H1 (cell line): ENCODE measurements at regions not wholly inside any gene's neighbourhood (a gene's known extent, or its start where the extent isn't known, plus 50 kb on each side); places are given as distances from the start of the nearest gene placed in this dataset.

Experiments used
- CTCF ChIA-PET: fragments of 300-600 bp; sonication (Branson Sonifier 250); formaldehyde crosslinking; loops from one replicate; lab custom pipeline; 2021; ENCODE audit not compliant: partially characterized antibody; lab: Charles Lee
- POLR2A ChIA-PET: fragments of 300-600 bp; sonication (Branson Sonifier 250); formaldehyde crosslinking; loops from one replicate; lab custom pipeline; 2021; ENCODE audit warnings: inconsistent platforms; ENCODE audit not compliant: partially characterized antibody; lab: Charles Lee
- DNase-seq, 2 experiments: peaks; one replicate each; pipeline versions ENCODE4 v3.0.0 to v3.0.0-alpha.2; 2010 to 2022; ENCODE audit warnings: low spot score in 2 of 2, low read depth in 1 of 2, mixed read lengths in 1 of 2
- FAIRE-seq: peaks from 2 replicates; lab custom pipeline; 2011; peaks lifted over from hg19 to GRCh38; lab: Jason Lieb, UNC
- H2AFZ ChIP-seq: 2 replicates; pipeline ENCODE4 v1.8.1; 2012; ENCODE audit warnings: low read length, inconsistent platforms
- H2AK5ac ChIP-seq: 2 replicates; pipeline ENCODE4 v1.6.1; 2013; ENCODE audit warnings: low read depth, low read length
- H2BK120ac ChIP-seq: replicated peaks from 2 replicates; pipeline ENCODE3; 2013; ENCODE audit warnings: low read depth, low read length, inconsistent platforms
- H2BK12ac ChIP-seq: 2 replicates; pipeline ENCODE4 v1.6.1; 2013; ENCODE audit warnings: low read depth, low read length
- H2BK15ac ChIP-seq: 2 replicates; pipeline ENCODE4 v1.6.1; 2013; ENCODE audit warnings: low read length
- H2BK20ac ChIP-seq: 2 replicates; pipeline ENCODE4 v1.6.1; 2013; ENCODE audit warnings: low read length
- H2BK5ac ChIP-seq: 2 replicates; pipeline ENCODE4 v1.6.1; 2013; ENCODE audit warnings: low read depth, low read length
- H3K14ac ChIP-seq: 2 replicates; pipeline ENCODE4 v1.6.1; 2013; ENCODE audit warnings: inconsistent platforms; ENCODE audit not compliant: insufficient read length
- H3K18ac ChIP-seq: 2 replicates; pipeline ENCODE4 v1.6.1; 2013; ENCODE audit warnings: low read length; ENCODE audit errors: extremely low read depth
- H3K23ac ChIP-seq: 2 replicates; pipeline ENCODE4 v1.6.1; 2013; ENCODE audit warnings: inconsistent platforms; ENCODE audit not compliant: insufficient read length
- H3K23me2 ChIP-seq: 2 replicates; pipeline ENCODE4 v1.6.1; 2013; ENCODE audit warnings: low read depth, low read length
- H3K27ac ChIP-seq: 2 replicates; pipeline ENCODE4 v1.6.1; 2011; ENCODE audit warnings: low read depth, low read length, inconsistent platforms
- H3K27me3 ChIP-seq, 4 experiments: replicated peaks in 1 of 4; 1 replicate in 1 of 4; 2 replicates in 3 of 4; pipeline versions ENCODE4 v1.6.1 to v1.8.1; 2011 to 2013; ENCODE audit warnings: low read length in 3 of 4, mild to moderate bottlenecking in 3 of 4, inconsistent platforms in 2 of 4, mixed read lengths in 2 of 4, moderate library complexity in 1 of 4; ENCODE audit not compliant: control insufficient read depth in 3 of 4, insufficient read depth in 3 of 4; ENCODE audit errors: extremely low read depth in 1 of 4
- H3K36me3 ChIP-seq, 4 experiments: 2 replicates each; pipeline versions ENCODE4 v1.6.1 to v1.8.1; 2011 to 2013; ENCODE audit warnings: mild to moderate bottlenecking in 4 of 4, low read length in 3 of 4, moderate library complexity in 2 of 4, control low read depth in 1 of 4, inconsistent platforms in 1 of 4; ENCODE audit not compliant: insufficient read depth in 4 of 4, control insufficient read depth in 2 of 4
- H3K4ac ChIP-seq: replicated peaks from 2 replicates; pipeline ENCODE3; 2013; ENCODE audit warnings: low read length, low read depth, mixed read lengths, inconsistent platforms; ENCODE audit not compliant: insufficient read length
- H3K4me1 ChIP-seq, 4 experiments: replicated peaks in 1 of 4; 1 replicate in 1 of 4; 2 replicates in 3 of 4; pipeline versions ENCODE4 v1.6.1 to v1.8.1; 2011 to 2013; ENCODE audit warnings: low read length in 3 of 4, inconsistent platforms in 2 of 4, mixed read lengths in 1 of 4; ENCODE audit not compliant: insufficient read depth in 4 of 4, control insufficient read depth in 3 of 4
- H3K4me2 ChIP-seq, 2 experiments: 2 replicates each; pipeline versions ENCODE4 v1.6.1 to v1.8.1; 2011 to 2013; ENCODE audit warnings: low read depth in 2 of 2, low read length in 2 of 2, control low read depth in 1 of 2, inconsistent platforms in 1 of 2, mild to moderate bottlenecking in 1 of 2; ENCODE audit not compliant: insufficient read depth in 1 of 2
- H3K4me3 ChIP-seq, 4 experiments: fragments of 200-600, 300-600 bp in 1 of 4; sonication (generic), shearing (Covaris generic), sonication (Bioruptor Twin) in 1 of 4; 2 replicates each; pipeline versions ENCODE4 v1.5.1 to v1.8.1; 2011 to 2016; ENCODE audit warnings: low read length in 4 of 4, low read depth in 3 of 4, control low read depth in 2 of 4, inconsistent platforms in 2 of 4, mild to moderate bottlenecking in 2 of 4, mixed read lengths in 1 of 4, moderate library complexity in 1 of 4; ENCODE audit not compliant: insufficient read depth in 2 of 4; ENCODE audit errors: extremely low read depth in 1 of 4
- H3K56ac ChIP-seq: replicated peaks from 2 replicates; pipeline ENCODE3; 2013; ENCODE audit warnings: low read depth, mild to moderate bottlenecking, mixed read lengths, low read length, inconsistent platforms; ENCODE audit not compliant: insufficient read length
- H3K79me1 ChIP-seq: 2 replicates; pipeline ENCODE4 v1.6.1; 2013; ENCODE audit warnings: low read depth, low read length, control low read depth
- H3K79me2 ChIP-seq, 2 experiments: 2 replicates each; pipeline versions ENCODE4 v1.6.1 to v1.8.1; 2012 to 2013; ENCODE audit warnings: low read length in 2 of 2, mild to moderate bottlenecking in 2 of 2, inconsistent platforms in 1 of 2; ENCODE audit not compliant: insufficient read depth in 2 of 2, control insufficient read depth in 1 of 2
- H3K9ac ChIP-seq, 4 experiments: replicated peaks in 1 of 4; 1 replicate in 1 of 4; 2 replicates in 3 of 4; pipeline versions ENCODE4 v1.6.1 to v1.8.1; 2011 to 2013; ENCODE audit warnings: low read depth in 3 of 4, low read length in 3 of 4, control low read depth in 2 of 4, mild to moderate bottlenecking in 2 of 4, moderate library complexity in 2 of 4, inconsistent platforms in 1 of 4; ENCODE audit errors: extremely low read depth in 1 of 4
- H3K9me3 ChIP-seq, 2 experiments: 2 replicates each; pipeline versions ENCODE4 v1.6.1 to v1.8.1; 2012 to 2013; ENCODE audit warnings: mild to moderate bottlenecking in 2 of 2, moderate library complexity in 2 of 2, control low read depth in 1 of 2, inconsistent platforms in 1 of 2, low read depth in 1 of 2, low read length in 1 of 2, mixed read lengths in 1 of 2; ENCODE audit not compliant: insufficient read depth in 2 of 2
- H4K20me1 ChIP-seq, 2 experiments: replicated peaks in 1 of 2; 2 replicates each; pipeline versions ENCODE3 to v1.8.1; 2011 to 2013; ENCODE audit warnings: inconsistent platforms in 2 of 2, low read length in 2 of 2, mild to moderate bottlenecking in 1 of 2; ENCODE audit not compliant: insufficient read depth in 2 of 2, control insufficient read depth in 1 of 2
- H4K5ac ChIP-seq: 2 replicates; pipeline ENCODE4 v1.6.1; 2013; ENCODE audit warnings: low read length, low read depth, mixed read lengths, inconsistent platforms; ENCODE audit not compliant: insufficient read length
- H4K8ac ChIP-seq: 2 replicates; pipeline ENCODE4 v1.8.0; 2013; ENCODE audit warnings: mild to moderate bottlenecking, moderate library complexity, low read length, inconsistent platforms; ENCODE audit not compliant: insufficient read depth; ENCODE audit errors: extremely low read depth
- H4K91ac ChIP-seq: replicated peaks from 2 replicates; pipeline ENCODE3; 2013; ENCODE audit warnings: low read length, mixed read lengths, inconsistent platforms; ENCODE audit not compliant: insufficient read length
- NRF1 ChIP-seq: IDR thresholded peaks from 2 replicates; pipeline ENCODE4 v1.6.1; 2011; ENCODE audit warnings: mild to moderate bottlenecking, low read depth, low read length, improper control_type of control experiment
- whole genome bisulfite sequencing, 2 experiments: shearing (Covaris generic) in 1 of 2; methylation state at CpG; one replicate each; pipeline versions ENCODE4 v1.1.6 to v1.1.7; 2013 to 2015; ENCODE audit warnings: low lambda C conversion rate in 2 of 2, mixed read lengths in 2 of 2, inconsistent platforms in 1 of 2, low coverage in 1 of 2, missing lambda C conversion rate in 1 of 2; ENCODE audit not compliant: insufficient replicate concordance in 2 of 2, insufficient coverage in 1 of 2, insufficient read length in 1 of 2; ENCODE audit errors: extremely low coverage in 1 of 2, missing lambda C conversion rate in 1 of 2; 5-methylcytosine and 5-hydroxymethylcytosine counted together

- no peak overlapping the region for H2AFZ ChIP-seq
- H2BK12ac ChIP-seq: no peak overlapping the region
- no peak overlapping the region for H3K14ac ChIP-seq
- no peaks in the 10 kb centered on the region for H3K9me3 ChIP-seq
- CTCF ChIA-PET: no interaction called here
- H3K36me3 ChIP-seq: no peaks in the 10 kb centered on the region
- H4K8ac ChIP-seq: no peak overlapping the region
- H3K79me2 ChIP-seq: no peaks in the 10 kb centered on the region
- H3K18ac ChIP-seq: no peak overlapping the region
- H3K4ac ChIP-seq: no peak overlapping the region
- POLR2A ChIA-PET: no interaction called here
- no peaks in the 10 kb centered on the region for H3K27me3 ChIP-seq
- no peak overlapping the region for H4K5ac ChIP-seq
- no peak overlapping the region for H3K56ac ChIP-seq
- H2AK5ac ChIP-seq: no peak overlapping the region
- DNase-seq (no peak), FAIRE-seq (no peak)
- WGBS, 2 experiments: 89% methylated on average over 5 of the region's 5 CpGs; no CpG with 5 or more reads in 1 of the 2 experiments
- no peak overlapping the region for H3K27ac ChIP-seq
- H4K20me1 ChIP-seq: no peaks in the 10 kb centered on the region
- H2BK5ac ChIP-seq: no peak overlapping the region
- no peak overlapping the region for H3K9ac ChIP-seq
- no peak overlapping the region for H3K4me2 ChIP-seq
- no peaks in the 10 kb centered on the region for H3K23me2 ChIP-seq
- no peaks in the 10 kb centered on the region for H3K79me1 ChIP-seq
- no peak overlapping the region for H4K91ac ChIP-seq
- no peaks in the 10 kb centered on the region for H3K4me1 ChIP-seq
- H3K4me3 ChIP-seq: no peak overlapping the region
- no peak overlapping the region for H2BK15ac ChIP-seq
- TF ChIP-seq NRF1: no peak
- H2BK20ac ChIP-seq: no peak overlapping the region
- no peak overlapping the region for H2BK120ac ChIP-seq
- no peak overlapping the region for H3K23ac ChIP-seq
Observed at GRCh38 chrX:4588466-4588865, 875.0 kb upstream of the PRKX start.
